ENCODE measurements at regions not wholly inside any gene's neighbourhood (a gene's known extent, or its start where the extent isn't known, plus 50 kb on each side); places are given as distances from the start of the nearest gene placed in this dataset.

GRCh38 chr15:100730655-100731266 lies 128.4 kb downstream of the ASB7 start (continued):
- TF ChIP-seq ZNF462 (CRISPR knock-in tag; IDR thresholded peaks at IDR 0.05) (no peak), POLR2AphosphoS5 (IDR thresholded peaks at IDR 0.05; ENCODE audit: low read depth) (no peak), REST (IDR thresholded peaks at IDR 0.05; ENCODE audit: unreplicated experiment) (no peak), ETS1 (IDR thresholded peaks at IDR 0.05) (no peak), ZNF114 (CRISPR knock-in tag; IDR thresholded peaks at IDR 0.05) (no peak)

All from GM23338 (cell line).